ENCODE measurements at regions not wholly inside any gene's neighbourhood (a gene's known extent, or its start where the extent isn't known, plus 50 kb on each side); places are given as distances from the start of the nearest gene placed in this dataset.
"Not testable (repeated sequence)": the region's sequence is repeated elsewhere in the genome, so short reads cannot be mapped to it uniquely, and the experiment has no call there.

DNA sequence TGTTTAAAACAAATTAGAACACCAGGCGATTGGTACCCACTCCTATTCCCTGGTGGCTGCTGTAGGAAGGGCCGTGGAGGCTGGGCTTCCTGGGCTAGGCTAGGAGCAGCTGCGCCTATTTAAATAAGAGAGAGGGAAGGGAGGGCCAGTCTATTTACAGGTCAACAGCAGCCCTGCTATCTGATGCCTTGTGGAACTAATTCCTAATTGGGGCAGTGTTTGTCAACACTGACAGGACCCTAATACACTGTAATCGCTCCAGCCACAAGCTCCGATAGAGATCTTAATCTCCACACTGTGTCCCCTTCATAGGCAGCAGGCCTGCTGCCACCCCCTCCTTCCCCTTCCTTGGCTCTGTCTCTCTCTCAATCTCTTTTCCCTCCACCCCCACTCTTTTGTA is 116.9 kb upstream of the SOX14 start:
- DNase-seq, result no peak

GRCh38 chr3:137669519-137670060 is 94.5 kb upstream of the SOX14 start:
- no peak for DNase-seq

DNA sequence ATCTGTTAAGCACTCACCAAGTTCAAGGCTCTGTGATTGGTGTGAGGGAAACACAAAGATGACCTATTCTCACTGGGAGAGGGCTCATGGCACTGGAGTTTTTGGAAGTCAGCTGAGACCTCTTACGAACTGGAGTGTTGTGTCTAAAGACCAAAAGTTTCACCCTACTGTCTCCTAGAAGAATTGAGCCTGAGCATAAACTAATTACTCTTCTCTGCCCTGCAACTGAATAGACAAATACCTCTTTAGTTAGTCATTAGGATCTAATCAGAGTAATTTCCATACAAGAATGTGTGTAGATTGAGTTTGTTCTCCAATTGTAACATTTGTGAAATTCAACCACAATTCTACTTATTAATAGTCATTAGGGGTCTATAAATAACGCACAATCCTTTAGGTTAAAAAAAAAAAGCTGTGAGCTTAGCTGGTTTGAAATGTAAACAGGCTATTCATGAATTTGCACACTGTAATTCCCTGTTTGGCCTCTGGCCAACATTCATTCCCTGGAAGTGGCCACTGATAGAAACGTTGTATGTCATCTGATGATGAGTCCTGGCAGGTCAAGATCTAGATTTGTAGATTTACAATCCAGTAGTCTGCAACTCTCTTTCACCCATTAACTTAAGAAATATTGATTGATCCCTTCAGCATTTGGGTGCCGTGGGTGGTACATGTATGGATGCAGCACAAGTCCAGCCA is 76.8 kb upstream of the SOX14 start:
- DNase-seq, result no peak

DNA sequence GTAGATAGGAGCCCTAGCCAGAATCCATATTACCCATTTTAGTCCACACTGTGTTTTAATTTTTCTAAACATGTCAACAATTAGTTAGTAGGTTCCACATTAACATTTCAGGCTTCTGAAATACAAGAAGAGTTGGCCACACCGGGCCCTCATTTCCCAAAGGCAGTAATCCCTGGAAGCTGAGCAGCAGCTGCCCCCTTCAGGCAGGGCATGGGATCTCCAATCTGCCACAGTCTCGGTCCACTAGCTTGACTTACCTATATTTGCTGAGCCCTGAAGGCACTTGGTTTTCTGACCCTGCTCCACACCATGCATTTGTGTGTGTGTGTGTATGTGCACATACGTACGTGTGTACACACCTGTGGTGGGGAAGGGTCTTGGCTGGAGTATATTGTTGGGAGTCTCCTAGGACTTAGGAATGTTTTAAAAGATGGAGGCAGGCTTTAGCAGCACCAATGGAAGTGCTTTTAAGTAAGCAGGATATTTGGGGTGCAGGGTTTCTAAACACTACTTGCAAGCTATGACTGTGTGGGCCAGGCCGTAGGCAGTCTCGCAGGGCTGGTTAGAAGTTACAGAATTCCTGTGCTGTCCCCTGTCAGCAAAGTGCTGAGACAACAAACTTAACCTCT is 71.2 kb upstream of the SOX14 start:
- no peak for DNase-seq

DNA sequence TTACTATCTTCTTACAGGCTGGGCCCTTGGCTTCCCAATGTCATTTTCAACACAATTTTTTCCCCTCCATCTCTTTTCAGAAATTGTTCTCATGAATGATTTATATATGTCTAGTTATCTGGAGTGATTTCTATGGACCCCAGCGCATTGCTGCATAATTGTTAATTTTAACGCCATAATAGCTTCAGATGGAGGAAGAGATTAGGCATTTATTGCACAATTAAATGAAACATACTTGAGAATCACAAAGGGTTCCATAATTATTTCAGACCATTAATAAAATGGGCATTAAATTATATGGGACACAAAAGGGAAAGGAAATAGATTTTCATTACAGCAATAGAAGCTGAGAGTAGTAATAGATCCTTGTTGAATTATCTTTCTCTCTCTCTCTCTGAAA is 70.3 kb upstream of the SOX14 start:
- no peak for DNase-seq

GRCh38 chr3:137694836-137695235 is 69.3 kb upstream of the SOX14 start:
- no peak for DNase-seq

GRCh38 chr3:137695351-137695750 is 68.8 kb upstream of the SOX14 start:
- DNase-seq, result no peak

GRCh38 chr3:137709011-137709601 is 55.0 kb upstream of the SOX14 start:
- DNase-seq, result no peak

DNA sequence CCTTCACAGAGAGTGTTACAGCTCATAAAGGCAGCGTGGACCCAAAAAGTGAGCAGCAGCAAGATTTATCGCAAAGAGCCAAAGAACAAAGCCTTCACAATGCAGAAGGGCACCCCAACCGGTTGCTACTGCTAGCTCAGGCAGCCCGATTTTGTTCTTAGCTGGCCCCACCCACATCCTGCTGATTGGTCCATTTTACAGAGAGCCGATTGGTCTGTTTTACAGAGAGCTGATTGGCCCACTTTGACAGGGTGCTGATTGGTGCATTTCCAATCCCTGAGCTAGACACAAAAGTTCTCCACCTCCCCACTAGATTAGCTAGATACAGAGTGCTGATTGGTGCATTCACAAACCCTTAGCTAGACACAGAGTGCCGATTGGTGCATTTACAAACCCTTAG is 50.1 kb upstream of the SOX14 start:
- DNase-seq, result not testable (repeated sequence)
